Retina (tissue), 1 donor: ENCODE measurements at regions not wholly inside any gene's neighbourhood (a gene's known extent, or its start where the extent isn't known, plus 50 kb on each side); places are given as distances from the start of the nearest gene placed in this dataset.
"Not testable (repeated sequence)": the region's sequence is repeated elsewhere in the genome, so short reads cannot be mapped to it uniquely, and the experiment has no call there.

ENCODE experiments used
- DNase-seq: peaks from one replicate; pipeline ENCODE4 v3.0.0-alpha.2; 2016

GRCh38 chr6:9236443-9236842 is 801.1 kb upstream of the SLC35B3 start:
- no peak for DNase-seq

DNA sequence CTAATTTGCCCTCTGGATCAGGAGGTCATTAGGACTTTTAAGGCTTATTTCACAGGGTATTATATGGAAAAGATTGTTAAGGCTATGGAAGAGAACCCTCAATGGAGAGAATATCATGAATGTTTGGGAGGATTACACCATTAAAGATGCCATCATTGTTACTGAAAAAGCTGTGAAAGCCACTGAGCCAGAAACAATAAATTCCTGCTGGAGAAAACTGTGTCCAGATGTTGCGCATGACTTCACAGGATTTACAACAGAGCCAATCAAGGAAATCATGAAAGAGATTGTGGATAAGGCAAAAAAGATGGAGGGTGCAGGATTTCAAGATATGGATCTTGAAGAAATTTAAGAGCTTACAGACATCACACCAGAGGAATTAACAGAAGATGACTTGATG is 798.3 kb upstream of the SLC35B3 start:
- no peak for DNase-seq

- DNase-seq = no peak
These were observed 797.9 kb upstream of the SLC35B3 start for GRCh38 chr6:9233226-9233625.

- DNase-seq = no peak
These were observed 790.1 kb upstream of the SLC35B3 start for GRCh38 chr6:9225441-9225871.

- no peak for DNase-seq
These were observed 789.2 kb upstream of the SLC35B3 start for GRCh38 chr6:9224539-9224938.

DNA sequence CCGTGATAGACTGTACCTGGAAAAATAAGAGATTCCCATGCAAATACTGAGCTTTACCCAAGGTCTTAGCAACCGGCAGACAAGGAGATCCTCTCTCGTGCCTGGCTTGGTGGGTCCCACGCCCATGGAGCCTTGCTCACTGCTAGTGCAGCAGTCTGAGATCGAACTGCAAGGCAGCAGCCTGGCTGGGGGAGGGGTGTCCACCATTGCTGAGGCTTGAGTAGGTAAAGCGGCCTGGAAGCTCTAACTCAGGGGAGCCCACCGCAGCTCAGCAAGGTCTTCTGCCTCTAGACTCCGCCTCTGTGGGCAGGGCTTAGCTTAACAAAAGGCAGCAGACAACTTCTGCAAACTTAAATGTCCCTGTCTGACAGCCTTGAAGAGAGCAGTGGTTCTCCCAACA is 778.4 kb upstream of the SLC35B3 start:
- not testable (repeated sequence) for DNase-seq

- no peak for DNase-seq
These were observed 773.6 kb upstream of the SLC35B3 start for GRCh38 chr6:9208966-9209365.

GRCh38 chr6:9205645-9206044 is 770.3 kb upstream of the SLC35B3 start:
- no peak for DNase-seq

DNA sequence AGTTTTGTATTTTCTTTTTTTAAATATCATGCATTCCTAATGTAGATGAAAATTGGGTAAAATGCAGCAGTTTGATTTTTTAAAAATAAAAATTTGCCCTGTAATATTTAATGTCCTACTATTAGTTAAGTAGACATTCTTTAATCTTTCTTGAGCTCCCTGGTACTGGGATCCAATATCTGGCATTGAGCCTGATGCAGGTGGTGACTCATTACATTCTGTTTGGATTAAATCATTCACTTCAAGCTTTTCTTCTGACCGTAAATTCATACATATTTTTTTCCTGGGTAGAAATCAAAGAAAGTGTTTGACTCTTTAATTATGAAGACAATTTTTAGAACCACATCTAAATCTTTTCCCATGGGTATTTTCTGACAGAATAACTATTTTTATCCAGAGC is 768.8 kb upstream of the SLC35B3 start:
- DNase-seq = no peak

GRCh38 chr6:9200712-9201111 is 765.4 kb upstream of the SLC35B3 start:
- DNase-seq = no peak

- DNase-seq = no peak
These were observed 762.4 kb upstream of the SLC35B3 start for GRCh38 chr6:9197726-9198125.

- no peak for DNase-seq
These were observed 760.0 kb upstream of the SLC35B3 start for GRCh38 chr6:9195322-9195721.

DNA sequence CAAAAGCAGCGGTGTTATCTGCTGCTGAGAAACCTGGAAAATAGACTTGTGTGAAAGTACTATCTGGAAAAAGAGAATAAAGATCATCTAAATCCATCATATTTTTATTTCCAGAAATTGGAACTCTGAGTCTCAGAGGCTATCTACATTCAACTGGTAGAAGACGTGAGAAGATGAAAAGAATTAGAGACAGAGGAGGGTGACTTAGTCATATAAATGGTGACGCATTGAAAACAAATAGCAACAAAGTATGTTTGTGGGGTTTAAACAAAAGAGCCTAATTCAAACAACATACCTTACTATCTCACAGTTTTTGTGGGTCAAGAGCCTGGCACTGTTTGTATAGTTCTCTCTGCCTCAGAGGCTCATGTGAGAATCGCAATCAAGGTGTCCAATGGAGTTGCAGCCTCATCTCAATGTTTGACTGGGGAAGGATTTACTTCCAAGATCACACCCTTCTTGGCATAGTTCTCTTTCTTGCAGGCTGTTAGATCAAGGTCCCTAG is 757.1 kb upstream of the SLC35B3 start:
- DNase-seq = no peak

DNA sequence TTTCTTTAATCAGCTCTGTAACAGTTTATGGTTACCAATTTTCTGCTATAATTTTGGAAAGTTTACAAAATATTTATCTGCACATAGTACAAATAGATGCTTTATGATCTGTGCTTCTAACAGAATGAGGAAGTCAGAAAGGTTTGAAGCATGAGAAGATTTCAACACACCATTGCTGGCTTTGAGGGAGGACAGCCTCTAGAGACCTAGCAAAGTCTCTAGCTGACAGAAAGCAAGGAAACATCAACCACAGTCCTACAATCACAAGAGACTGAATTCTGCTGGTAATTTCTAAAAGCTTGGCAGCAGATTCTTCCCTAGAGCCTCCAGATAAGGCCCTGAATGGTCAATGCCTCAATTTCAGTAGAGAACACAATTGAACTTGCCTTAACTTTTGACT is 750.8 kb upstream of the SLC35B3 start:
- DNase-seq = no peak

DNA sequence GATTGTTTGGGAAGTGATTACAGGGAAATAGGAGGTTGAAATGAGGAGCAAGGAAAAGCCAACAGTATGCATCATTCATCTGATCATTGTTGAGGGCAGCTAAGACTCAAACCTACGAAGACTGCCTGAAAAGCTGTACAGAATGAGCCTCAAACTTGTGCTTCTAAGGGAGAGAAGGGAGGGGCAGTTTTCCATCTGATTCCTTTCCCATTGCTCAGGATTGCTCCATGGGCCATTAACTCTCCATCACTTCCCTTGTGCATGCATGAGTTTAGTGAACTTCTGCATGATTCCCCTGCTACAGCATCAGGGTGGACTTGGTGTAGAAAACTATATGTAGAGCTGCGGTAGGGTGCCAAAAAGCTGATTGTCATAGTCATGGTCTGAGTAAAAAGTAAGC is 742.7 kb upstream of the SLC35B3 start:
- DNase-seq = no peak

- no peak for DNase-seq
These were observed 737.9 kb upstream of the SLC35B3 start for GRCh38 chr6:9173229-9173628.

DNA sequence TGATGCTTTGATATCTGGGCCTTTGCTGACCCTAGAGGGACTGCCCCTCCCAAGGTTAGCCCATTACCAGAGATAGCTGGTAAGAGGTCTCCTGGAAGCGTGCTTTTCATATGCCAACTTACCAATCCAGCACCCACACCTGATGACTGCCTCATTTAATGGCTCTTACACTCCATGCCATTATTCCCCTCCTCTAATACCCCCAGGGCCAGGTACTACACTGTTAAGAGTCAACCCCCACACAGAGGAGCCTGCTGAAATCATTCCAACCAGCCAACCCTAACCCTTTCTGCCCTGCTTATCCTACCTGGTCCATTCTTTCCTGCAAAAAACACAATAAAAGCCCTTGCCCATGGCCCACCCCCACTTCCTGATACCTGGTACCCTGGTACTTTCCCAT is 736.8 kb upstream of the SLC35B3 start:
- DNase-seq = no peak

DNA sequence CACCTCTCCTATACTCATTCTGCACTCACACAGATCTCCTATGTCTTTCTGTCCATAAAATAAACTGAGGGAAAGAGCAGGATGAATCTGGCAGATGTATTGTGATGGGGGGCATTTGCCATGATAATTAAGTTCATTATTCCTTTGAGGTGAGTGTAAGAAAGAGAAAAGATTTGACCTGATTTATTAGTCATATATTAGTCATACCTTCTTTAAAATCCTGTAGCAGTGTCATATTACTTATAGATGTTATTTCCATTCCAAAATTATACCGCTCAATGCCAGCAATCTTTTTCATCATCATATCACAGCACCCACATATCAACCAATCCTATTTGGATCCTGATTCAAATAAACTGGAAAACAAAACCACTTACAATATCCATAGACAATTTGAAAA is 733.3 kb upstream of the SLC35B3 start:
- no peak for DNase-seq

DNA sequence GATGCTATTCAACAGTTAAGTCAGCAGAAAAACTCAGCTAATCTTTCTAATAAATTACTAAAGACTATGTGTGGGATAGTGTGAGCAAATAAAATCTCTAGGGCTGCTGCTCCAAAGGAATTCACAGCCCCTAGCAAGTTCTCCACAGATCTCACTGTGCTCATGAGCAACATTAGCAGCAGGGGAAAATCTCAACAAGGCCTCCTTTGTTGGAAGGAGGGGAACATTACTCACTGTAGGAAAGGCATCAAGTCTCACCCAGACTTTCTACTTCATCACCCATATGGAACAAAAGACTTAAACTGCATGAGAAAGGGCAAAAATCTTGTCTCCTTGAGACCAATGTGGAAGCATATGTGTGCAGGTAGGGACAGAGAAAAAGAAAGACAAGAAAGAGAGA is 726.4 kb upstream of the SLC35B3 start:
- DNase-seq = no peak

DNA sequence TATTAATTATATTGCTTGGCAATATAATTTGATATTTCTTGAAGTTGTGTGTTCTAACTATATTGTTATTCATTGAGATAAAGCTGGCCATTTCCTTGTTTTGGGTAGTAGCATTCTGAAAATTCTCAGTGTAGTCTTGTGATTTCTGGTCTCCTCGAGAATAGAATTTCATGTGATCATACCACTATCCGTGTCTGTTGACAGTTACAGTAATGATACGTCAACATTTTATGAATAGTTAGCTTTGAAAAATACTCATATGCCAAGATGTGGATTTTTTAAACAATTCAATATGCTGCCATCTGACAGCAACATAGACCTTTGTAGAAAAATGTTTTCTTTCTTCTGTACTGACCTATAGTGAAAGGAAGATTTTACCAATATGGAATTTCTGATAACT is 723.7 kb upstream of the SLC35B3 start:
- DNase-seq = no peak

DNA sequence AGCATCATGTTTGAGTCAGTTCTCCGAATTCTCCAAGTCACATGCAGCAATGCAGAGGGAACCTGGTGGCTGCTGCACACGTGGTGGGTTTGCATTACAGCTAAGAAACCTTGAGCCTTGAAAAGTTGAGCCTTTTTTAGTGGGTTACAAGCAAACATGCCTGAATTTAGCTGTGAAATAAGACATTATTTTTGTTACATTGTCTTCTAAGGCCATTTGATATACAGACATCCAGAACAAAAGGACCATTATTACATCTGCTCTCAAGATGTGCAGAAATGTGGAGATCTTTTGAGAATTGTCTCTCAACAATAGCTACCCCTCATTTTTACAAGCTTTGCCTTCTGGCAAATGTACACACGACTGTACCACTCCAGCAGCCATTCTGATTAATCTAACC is 720.5 kb upstream of the SLC35B3 start:
- no peak for DNase-seq

- DNase-seq = no peak
These were observed 707.8 kb upstream of the SLC35B3 start for GRCh38 chr6:9143140-9143539.

DNA sequence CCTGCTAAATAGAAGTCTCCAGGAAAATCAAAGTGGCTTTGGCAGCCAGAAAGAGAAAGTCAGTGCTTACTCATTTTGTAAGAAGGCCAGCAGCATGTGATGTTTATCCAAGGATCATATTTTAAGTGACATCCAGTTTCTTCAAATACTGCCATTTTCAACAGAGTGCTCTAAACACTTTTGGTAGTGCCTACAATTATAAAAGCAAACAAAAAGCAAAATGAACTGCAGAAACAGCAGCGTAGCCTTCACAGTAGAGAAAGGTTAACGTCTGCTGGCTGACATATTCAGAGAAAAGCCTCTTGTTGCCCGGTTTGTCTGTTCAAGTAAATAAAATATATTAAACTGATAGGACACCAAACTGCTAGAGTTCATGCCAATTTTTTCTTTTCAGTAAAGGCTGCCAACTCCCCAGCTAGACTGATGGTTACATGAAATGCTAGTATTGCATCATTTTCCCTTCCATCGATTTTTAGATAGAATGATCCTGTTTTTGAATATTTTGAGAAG is 705.7 kb upstream of the SLC35B3 start:
- no peak for DNase-seq

DNA sequence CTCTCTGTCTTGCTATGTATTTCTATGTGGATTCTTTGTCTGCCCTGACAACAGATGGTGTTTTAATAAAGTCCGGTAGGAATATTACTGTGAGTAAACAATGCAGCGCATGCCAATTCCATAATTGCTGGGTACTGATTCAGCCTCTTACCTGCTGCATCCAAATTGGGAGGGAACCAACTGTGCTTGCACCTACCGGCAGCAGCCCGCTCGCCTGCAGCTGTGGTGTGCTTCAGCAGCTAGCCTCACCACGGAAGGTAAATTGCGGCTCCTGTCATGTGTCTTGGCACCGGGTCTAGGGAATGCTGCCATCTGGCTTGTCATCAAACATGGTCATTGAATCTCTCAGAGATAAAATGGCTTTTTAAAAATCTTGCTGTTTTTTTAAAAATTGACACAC is 704.8 kb upstream of the SLC35B3 start:
- no peak for DNase-seq

- no peak for DNase-seq
These were observed 704.4 kb upstream of the SLC35B3 start for GRCh38 chr6:9139746-9140145.

- peak; percentile 28 for DNase-seq
These were observed 703.6 kb upstream of the SLC35B3 start for GRCh38 chr6:9138936-9139335.
